OCI-LY1 (cell line): ENCODE measurements at regions not wholly inside any gene's neighbourhood (a gene's known extent, or its start where the extent isn't known, plus 50 kb on each side); places are given as distances from the start of the nearest gene placed in this dataset.

Source experiments
- EZH2 ChIP-seq: fragments of 200-600 bp; sonication (generic), shearing (Covaris generic); IDR thresholded peaks from 2 replicates; pipeline ENCODE4 v1.8.0; 2017; ENCODE audit warnings: borderline replicate concordance, mixed run types, mild to moderate bottlenecking, antibody characterized with exemption, low read length, moderate library complexity, mixed read lengths
- TF ChIP-seq, protein P1 (sequence below): fragments of 200-600 bp; sonication (generic), shearing (Covaris generic); IDR thresholded peaks from 2 replicates; pipeline ENCODE4 v1.5.1; 2017; ENCODE audit warnings: mild to moderate bottlenecking, antibody characterized with exemption, low read length, moderate library complexity, mixed read lengths

DNA sequence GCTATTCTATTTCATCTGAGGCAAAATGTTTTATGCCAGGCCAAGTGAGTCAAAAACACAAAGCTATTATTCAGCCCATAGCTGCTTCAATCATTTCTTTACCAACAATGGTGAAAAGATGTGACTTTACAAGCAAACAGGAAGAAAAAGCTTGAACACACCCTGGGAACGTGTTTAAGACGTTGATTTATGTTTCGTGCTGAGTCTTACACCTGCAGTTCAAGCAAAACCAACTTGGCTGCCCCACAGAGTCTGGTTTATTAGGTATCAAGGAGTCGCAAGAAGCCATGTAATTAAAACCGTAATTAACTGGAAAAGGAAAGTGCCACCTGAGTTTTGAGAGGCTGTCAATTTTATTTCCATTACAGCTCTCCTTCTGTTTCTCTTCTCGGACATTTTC is 295.5 kb downstream of the MEIS1 start:
- TF ChIP-seq, protein P1, sequence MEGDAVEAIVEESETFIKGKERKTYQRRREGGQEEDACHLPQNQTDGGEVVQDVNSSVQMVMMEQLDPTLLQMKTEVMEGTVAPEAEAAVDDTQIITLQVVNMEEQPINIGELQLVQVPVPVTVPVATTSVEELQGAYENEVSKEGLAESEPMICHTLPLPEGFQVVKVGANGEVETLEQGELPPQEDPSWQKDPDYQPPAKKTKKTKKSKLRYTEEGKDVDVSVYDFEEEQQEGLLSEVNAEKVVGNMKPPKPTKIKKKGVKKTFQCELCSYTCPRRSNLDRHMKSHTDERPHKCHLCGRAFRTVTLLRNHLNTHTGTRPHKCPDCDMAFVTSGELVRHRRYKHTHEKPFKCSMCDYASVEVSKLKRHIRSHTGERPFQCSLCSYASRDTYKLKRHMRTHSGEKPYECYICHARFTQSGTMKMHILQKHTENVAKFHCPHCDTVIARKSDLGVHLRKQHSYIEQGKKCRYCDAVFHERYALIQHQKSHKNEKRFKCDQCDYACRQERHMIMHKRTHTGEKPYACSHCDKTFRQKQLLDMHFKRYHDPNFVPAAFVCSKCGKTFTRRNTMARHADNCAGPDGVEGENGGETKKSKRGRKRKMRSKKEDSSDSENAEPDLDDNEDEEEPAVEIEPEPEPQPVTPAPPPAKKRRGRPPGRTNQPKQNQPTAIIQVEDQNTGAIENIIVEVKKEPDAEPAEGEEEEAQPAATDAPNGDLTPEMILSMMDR, result no peak
- TF ChIP-seq EZH2, result no peak
